ENCODE measurements at regions not wholly inside any gene's neighbourhood (a gene's known extent, or its start where the extent isn't known, plus 50 kb on each side); places are given as distances from the start of the nearest gene placed in this dataset.

- TF ChIP-seq CTCF (IDR thresholded peaks at IDR 0.05) (no peak), SIN3A (IDR thresholded peaks at IDR 0.05; ENCODE audit: borderline replicate concordance, insufficient read depth, low read depth, low read length) (no peak)
Measured at GRCh38 chr17:72024457-72024856, 96.4 kb upstream of the SOX9 start.

Data from Panc1 (cell line).